HG02798 (cell line): ENCODE measurements at regions not wholly inside any gene's neighbourhood (a gene's known extent, or its start where the extent isn't known, plus 50 kb on each side); places are given as distances from the start of the nearest gene placed in this dataset.

Experiments
- ATAC-seq: cut with Tn5 transposase; IDR thresholded peaks from one replicate; pipeline ENCODE4 v1.9.1; 2021; ENCODE audit warnings: mild to moderate bottlenecking; ENCODE audit not compliant: unreplicated experiment, poor library complexity

- ATAC-seq: peak; percentile 86
Measured at GRCh38 chr12:92034858-92035401, 110.7 kb downstream of the BTG1 start.

- ATAC-seq: no peak
Measured at GRCh38 chr12:92034083-92034482, 111.6 kb downstream of the BTG1 start.

DNA sequence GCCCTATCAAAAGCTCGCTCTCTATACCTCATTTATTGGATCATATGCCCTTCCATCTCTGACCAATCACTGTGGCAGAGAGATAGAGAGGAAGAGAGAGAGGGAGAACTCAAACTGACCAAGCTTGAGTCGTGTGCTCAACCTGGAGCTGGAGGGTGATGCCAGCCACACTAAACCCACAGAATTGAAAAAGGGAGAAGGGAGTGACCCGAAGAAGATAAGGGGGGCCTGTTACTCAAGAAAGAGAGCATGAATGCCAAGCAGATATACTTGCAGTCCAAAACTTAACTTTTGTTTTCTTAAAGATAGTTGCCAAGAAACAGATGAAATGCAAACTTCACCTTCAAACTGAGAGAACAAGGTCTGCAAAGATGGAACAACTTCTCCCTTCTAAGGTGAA lies 112.7 kb downstream of the BTG1 start:
- ATAC-seq: no peak

DNA sequence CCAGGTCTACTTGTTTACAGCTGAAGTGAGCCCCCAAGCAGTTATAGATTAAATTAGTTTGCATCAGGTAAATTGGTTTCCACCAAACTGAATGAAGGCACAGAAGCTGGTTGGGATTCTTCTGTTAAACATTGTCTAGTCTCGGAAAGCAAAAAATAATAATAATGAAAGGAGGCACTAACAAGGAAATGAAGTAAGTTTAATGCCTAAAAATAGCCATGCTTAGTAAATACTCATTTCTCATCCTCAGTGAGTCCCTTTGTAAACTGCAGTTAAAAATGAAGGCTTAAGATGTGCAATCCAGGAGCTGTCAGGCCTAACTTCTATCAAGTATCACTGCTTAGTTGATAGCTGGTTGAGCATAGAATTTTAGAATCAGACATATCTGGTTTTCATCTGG lies 113.5 kb downstream of the BTG1 start:
- no peak for ATAC-seq

DNA sequence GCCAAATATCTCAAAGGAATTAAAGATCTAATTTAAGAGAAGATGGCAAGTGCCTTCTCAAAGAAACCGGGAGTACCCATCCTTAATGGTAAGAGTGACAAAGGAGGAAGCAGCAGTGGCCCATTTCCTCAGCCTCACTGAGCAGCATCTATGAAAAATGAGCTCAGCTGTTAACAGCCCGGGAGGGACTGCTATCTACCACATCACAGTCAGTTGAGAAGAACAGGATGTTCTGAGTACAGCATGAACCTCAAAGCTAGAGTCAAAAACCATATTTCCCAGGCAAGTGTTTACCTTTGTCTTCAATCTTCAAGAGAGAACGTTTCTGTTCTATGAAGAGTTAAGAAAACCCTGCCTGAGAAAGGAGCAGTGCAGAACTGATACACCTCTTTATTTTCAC lies 115.0 kb downstream of the BTG1 start:
- peak; percentile 54 for ATAC-seq

GRCh38 chr12:92029902-92030586 lies 115.6 kb downstream of the BTG1 start:
- ATAC-seq: no peak

GRCh38 chr12:92029136-92029535 lies 116.5 kb downstream of the BTG1 start:
- ATAC-seq: no peak

DNA sequence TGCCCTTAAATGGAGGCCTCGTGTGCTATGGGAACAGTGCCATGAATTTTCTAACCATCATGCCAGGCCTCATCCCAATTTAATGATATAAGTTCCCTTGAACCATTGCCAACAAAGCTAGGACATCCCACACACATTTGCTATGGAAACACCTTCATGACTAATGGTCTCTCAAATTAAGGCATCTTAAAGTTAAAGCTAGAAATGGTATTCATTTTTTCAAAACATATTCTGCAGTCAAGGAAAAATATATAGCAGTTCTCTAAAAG lies 117.3 kb downstream of the BTG1 start:
- ATAC-seq: no peak

GRCh38 chr12:92027701-92028440 lies 117.8 kb downstream of the BTG1 start:
- no peak for ATAC-seq

GRCh38 chr12:92027243-92027642 lies 118.4 kb downstream of the BTG1 start:
- no peak for ATAC-seq

GRCh38 chr12:92025462-92026207 lies 120.0 kb downstream of the BTG1 start:
- ATAC-seq: no peak

DNA sequence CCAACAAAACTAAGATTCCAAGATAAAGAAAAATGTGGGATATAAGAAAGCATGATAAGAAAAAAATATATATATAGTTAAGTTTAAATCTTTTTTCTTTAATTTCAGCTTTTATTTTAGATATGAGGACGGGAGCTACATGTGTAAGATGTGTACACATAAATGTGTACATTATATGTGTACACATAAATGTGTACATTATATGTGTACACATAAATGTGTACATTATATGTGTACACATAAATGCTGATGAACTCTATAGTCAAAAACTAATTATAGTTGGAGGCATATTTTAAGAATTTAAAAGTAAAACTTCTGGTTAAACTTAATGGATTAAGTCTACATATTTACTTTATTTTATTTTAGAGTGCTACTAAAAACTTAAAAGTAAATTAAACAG lies 123.6 kb downstream of the BTG1 start:
- ATAC-seq: no peak

GRCh38 chr12:92021666-92022035 lies 124.0 kb downstream of the BTG1 start:
- no peak for ATAC-seq

GRCh38 chr12:92020983-92021665 lies 124.5 kb downstream of the BTG1 start:
- no peak for ATAC-seq

- ATAC-seq: no peak
Measured at GRCh38 chr12:92019491-92020277, 126.0 kb downstream of the BTG1 start.

- no peak for ATAC-seq
Measured at GRCh38 chr12:92012691-92013090, 133.0 kb downstream of the BTG1 start.

DNA sequence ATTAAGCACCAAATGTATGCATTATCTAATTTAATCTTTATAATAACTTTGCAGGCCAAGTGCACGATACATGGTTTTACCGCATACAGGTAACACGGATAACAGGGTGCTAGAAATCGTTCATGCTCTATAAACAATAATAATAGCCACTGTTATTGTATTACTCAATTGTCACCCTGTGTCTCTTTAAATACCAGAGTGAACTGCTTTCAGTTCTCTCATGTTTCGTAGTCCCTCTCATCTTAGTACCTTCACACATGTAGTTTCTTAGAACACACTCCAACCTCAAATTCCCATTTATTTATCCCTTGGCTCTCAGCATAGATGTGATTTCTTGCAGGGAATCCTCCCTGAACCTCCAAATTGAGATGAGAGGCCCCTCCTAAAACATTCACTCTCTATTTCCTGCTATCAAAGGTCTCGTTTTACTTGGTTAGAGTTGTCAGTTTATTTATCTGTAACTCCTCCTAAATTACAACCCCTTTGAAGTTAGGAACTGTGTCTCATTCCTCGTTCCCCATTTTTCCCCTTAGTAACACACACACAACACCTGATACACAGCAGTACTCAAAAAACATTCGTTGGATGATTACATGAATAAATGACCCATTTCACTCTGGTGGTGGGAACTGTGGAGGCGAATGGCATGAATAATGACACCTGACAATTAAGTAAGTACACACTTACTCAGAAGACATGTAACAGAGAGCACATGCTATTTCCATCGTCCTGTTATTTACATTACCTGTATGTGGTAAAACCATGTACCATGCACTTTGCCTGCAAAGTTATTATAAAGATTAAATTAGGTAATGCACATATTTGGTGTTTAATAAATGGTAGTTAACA lies 134.6 kb downstream of the BTG1 start:
- no peak for ATAC-seq

GRCh38 chr12:92010368-92010767 lies 135.3 kb downstream of the BTG1 start:
- ATAC-seq: no peak

- no peak for ATAC-seq
Measured at GRCh38 chr12:92008345-92008744, 137.3 kb downstream of the BTG1 start.
